Heart left ventricle (tissue), 16 donors: ENCODE measurements at regions not wholly inside any gene's neighbourhood (a gene's known extent, or its start where the extent isn't known, plus 50 kb on each side); places are given as distances from the start of the nearest gene placed in this dataset.
"Not testable (repeated sequence)": the region's sequence is repeated elsewhere in the genome, so short reads cannot be mapped to it uniquely, and the experiment has no call there.

Experiments used
- ATAC-seq, 4 donors: fragments of 200-7000 bp; cut with Tn5 transposase; one replicate each; pipeline ENCODE4 v1.9.1; 2020 to 2022; ENCODE audit warnings: moderate library complexity in 4 of 4, mild to moderate bottlenecking in 3 of 4, moderate number of reproducible peaks in 1 of 4
- DNase-seq, 5 donors: peaks; one replicate each; pipeline ENCODE4 v3.0.0-alpha.2; 2020
- H3K27ac ChIP-seq, 12 donors: fragments of 200-600 bp; sonication (generic) in 4 of 12; one replicate each; pipeline versions ENCODE4 v1.5.0 to v1.8.0; 2016 to 2022; ENCODE audit warnings: mild to moderate bottlenecking in 2 of 12
- H3K27me3 ChIP-seq, 9 donors: fragments of 200-600 bp; sonication (generic) in 2 of 9; one replicate each; pipeline versions ENCODE4 v1.5.1 to v1.8.0; 2016 to 2022; ENCODE audit warnings: mild to moderate bottlenecking in 3 of 9
- H3K36me3 ChIP-seq, 9 donors: fragments of 200-600 bp; sonication (generic) in 2 of 9; one replicate each; pipeline versions ENCODE4 v1.5.0 to v1.8.0; 2018 to 2022; ENCODE audit warnings: mild to moderate bottlenecking in 2 of 9
- H3K4me1 ChIP-seq, 12 donors: fragments of 200-600 bp; sonication (generic) in 4 of 12; one replicate each; pipeline versions ENCODE4 v1.5.0 to v1.8.0; 2016 to 2022; ENCODE audit warnings: mild to moderate bottlenecking in 3 of 12
- H3K4me3 ChIP-seq, 12 donors: fragments of 200-600 bp; sonication (generic) in 4 of 12; one replicate each; pipeline versions ENCODE4 v1.5.0 to v1.8.0; 2017 to 2022; ENCODE audit warnings: mild to moderate bottlenecking in 9 of 12, moderate library complexity in 4 of 12
- H3K9me3 ChIP-seq, 12 donors: fragments of 200-600 bp; sonication (generic) in 4 of 12; one replicate each; pipeline versions ENCODE4 v1.5.0 to v1.8.0; 2016 to 2022; ENCODE audit warnings: mild to moderate bottlenecking in 1 of 12
- POLR2A ChIP-seq, 2 donors: fragments of 450-650 bp; IDR thresholded peaks; one replicate each; pipeline ENCODE4 v1.6.1; 2017; ENCODE audit warnings: antibody characterized with exemption in 2 of 2, mild to moderate bottlenecking in 2 of 2, moderate library complexity in 2 of 2
- WGBS, 4 donors: extraction: QIAGEN DNeasy Blood & Tissue Kit in 2 of 4; methylation state at CpG; one replicate each; pipeline versions ENCODE4 v1.1.5 to v1.1.7; 2013 to 2018; 5-methylcytosine and 5-hydroxymethylcytosine counted together
- intact Hi-C, 10 donors: fragments of 100-400 bp; cut with DNase I; formaldehyde crosslinking; loops; one replicate each; pipeline versions ENCODE4 v1.11.1 to v1.14.2; 2022
- TF ChIP-seq, protein P1 (sequence below), 12 donors: fragments of 200-600 bp; sonication (generic) in 4 of 12; IDR thresholded peaks; one replicate each; pipeline versions ENCODE4 v1.5.0 to v1.8.0; 2018 to 2022; ENCODE audit warnings: antibody characterized with exemption in 12 of 12, mild to moderate bottlenecking in 5 of 12
- donor health status: ischemic (EF 13 %, LVEDD 7.1; RV severe dilation, severe dysfunction).
- donor health status: healthy with polysubstance abuse.
- donor health status: DM: no; HTN: yes; CAD: no.
- donor health status: DM: no; HTN: no; CAD: no.
- donor health status: ischemic (EF 25% LVEDD 6.9; RV normal size, moderate dysfunction).
- donor health status: ischemic (EF 25% LVEDD 5.7; RV mildly dilated, moderate dysfunction).
- donor health status: healthy.
- donor health status: DM: yes; HTN: yes; CAD: no.
- donor health status: ischemic (EF 35%, LVEDD 5.7; RV mildly dilated, moderate dysfunction).
- donor health status: nonischemic (EF 11% LVEDD 7.7; RV severe dilation, severe dysfunction).
- donor health status: DM: yes; HTN: yes; CAD: no.
- donor health status: PGD.
- donor health status: ischemic (EF 29% LVEDD 5.4; RV normal size, mild dysfunction).
- donor health status: nonischemic (EF 23%, LVEDD 6.1; RV moderate dilation, normal function).

DNA sequence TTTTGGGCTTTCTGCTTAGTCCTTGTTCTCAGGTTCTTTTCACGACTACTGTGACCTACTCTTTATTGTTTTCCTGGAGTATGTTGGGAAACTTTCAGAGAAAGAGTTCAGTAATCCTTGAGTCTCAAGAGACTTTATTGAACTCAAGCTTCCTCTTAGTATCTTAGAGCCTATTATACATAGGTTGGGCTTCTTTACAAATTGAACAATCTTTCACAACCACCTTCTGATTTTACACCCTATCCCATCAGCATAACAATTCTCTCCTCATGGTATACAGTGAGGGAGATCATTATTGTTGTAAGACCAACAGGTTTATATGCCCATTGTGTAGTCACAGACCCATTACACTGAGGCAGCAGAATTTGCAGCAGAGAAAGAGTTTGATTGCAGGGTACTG is 193.2 kb upstream of the IGF1 start:
- TF ChIP-seq, protein P1, sequence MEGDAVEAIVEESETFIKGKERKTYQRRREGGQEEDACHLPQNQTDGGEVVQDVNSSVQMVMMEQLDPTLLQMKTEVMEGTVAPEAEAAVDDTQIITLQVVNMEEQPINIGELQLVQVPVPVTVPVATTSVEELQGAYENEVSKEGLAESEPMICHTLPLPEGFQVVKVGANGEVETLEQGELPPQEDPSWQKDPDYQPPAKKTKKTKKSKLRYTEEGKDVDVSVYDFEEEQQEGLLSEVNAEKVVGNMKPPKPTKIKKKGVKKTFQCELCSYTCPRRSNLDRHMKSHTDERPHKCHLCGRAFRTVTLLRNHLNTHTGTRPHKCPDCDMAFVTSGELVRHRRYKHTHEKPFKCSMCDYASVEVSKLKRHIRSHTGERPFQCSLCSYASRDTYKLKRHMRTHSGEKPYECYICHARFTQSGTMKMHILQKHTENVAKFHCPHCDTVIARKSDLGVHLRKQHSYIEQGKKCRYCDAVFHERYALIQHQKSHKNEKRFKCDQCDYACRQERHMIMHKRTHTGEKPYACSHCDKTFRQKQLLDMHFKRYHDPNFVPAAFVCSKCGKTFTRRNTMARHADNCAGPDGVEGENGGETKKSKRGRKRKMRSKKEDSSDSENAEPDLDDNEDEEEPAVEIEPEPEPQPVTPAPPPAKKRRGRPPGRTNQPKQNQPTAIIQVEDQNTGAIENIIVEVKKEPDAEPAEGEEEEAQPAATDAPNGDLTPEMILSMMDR (IDR thresholded peaks at IDR 0.05), result no peak
- no peak for TF ChIP-seq POLR2A (IDR thresholded peaks at IDR 0.05)
- Histone ChIP-seq H3K4me3 (no peak overlapping the region), H3K27ac (no peak overlapping the region), H3K4me1 (no peaks in the 10 kb centered on the region), H3K27me3 (no peaks in the 10 kb centered on the region), H3K9me3 (peaks cover 0 to 34% (median 13%) of the 10 kb centered on the region in 12 donors), H3K36me3 (no peaks in the 10 kb centered on the region)
- 65 to 76% (median 69%) methylated on average over 1 of the region's 1 CpG for WGBS, 4 donors
- DNase-seq (no peak), ATAC-seq (no peak)
- intact Hi-C loops, result no loop called here

- DNase-seq, H3K4me3 ChIP-seq, H3K4me1 ChIP-seq, intact Hi-C loops, H3K27me3 ChIP-seq, H3K27ac ChIP-seq, H3K36me3 ChIP-seq, ATAC-seq: not testable (repeated sequence)
- H3K9me3 ChIP-seq, result peaks cover 0 to 34% (median 13%) of the 10 kb centered on the region in 12 donors
Measured at GRCh38 chr12:102672212-102672611, 191.8 kb upstream of the IGF1 start.

GRCh38 chr12:102669056-102669455 is 188.7 kb upstream of the IGF1 start:
- Histone ChIP-seq H3K27ac (no peak overlapping the region), H3K9me3 (peaks cover 0 to 20% (median 10%) of the 10 kb centered on the region in 12 donors), H3K27me3 (no peaks in the 10 kb centered on the region), H3K4me3 (no peak overlapping the region), H3K4me1 (no peaks in the 10 kb centered on the region), H3K36me3 (no peaks in the 10 kb centered on the region)
- DNase-seq, result no peak
- WGBS, 4 donors, result 61 to 79% (median 69%) methylated on average over 1 of the region's 1 CpG
- intact Hi-C loops, result no loop called here
- TF ChIP-seq, protein P1 (IDR thresholded peaks at IDR 0.05), result no peak
- no peak for TF ChIP-seq POLR2A (IDR thresholded peaks at IDR 0.05)
- ATAC-seq, result no peak

- H3K9me3 ChIP-seq, DNase-seq, H3K36me3 ChIP-seq, H3K27ac ChIP-seq, H3K4me3 ChIP-seq, intact Hi-C loops, H3K27me3 ChIP-seq, H3K4me1 ChIP-seq, ATAC-seq: not testable (repeated sequence)
- 31 to 40% (median 35%) methylated on average over 3 of the region's 3 CpGs for WGBS, 4 donors
Measured at GRCh38 chr12:102666176-102666575, 185.8 kb upstream of the IGF1 start.

GRCh38 chr12:102659200-102659911 is 179.0 kb upstream of the IGF1 start:
- Histone ChIP-seq H3K36me3 (no peaks in the 10 kb centered on the region), H3K4me1 (no peaks in the 10 kb centered on the region), H3K27me3 (no peaks in the 10 kb centered on the region), H3K4me3 (no peak overlapping the region), H3K27ac (no peak overlapping the region), H3K9me3 (peaks cover 0 to 10% (median 0%) of the 10 kb centered on the region in 12 donors)
- DNase-seq, result no peak
- WGBS, 4 donors, result 75 to 81% (median 80%) methylated on average over 4 of the region's 4 CpGs
- ATAC-seq, result no peak
- intact Hi-C loops, result no loop called here
- TF ChIP-seq POLR2A (IDR thresholded peaks at IDR 0.05), result no peak
- TF ChIP-seq, protein P1 (IDR thresholded peaks at IDR 0.05), result no peak
